SK-N-SH treated with all-trans-retinoic acid at 6 μM for 48 hours (cell line): ENCODE measurements at regions not wholly inside any gene's neighbourhood (a gene's known extent, or its start where the extent isn't known, plus 50 kb on each side); places are given as distances from the start of the nearest gene placed in this dataset.

ENCODE experiments used
- ATAC-seq: fragments of 200-7000 bp; cut with Tn5 transposase; 3 replicates; pipeline ENCODE4 v1.9.1; 2020; ENCODE audit warnings: mild to moderate bottlenecking, moderate library complexity
- ARNTL ChIP-seq: fragments of 450-650 bp; formaldehyde crosslinking; IDR thresholded peaks from 2 replicates; pipeline ENCODE4 v1.5.0; 2020; ENCODE audit warnings: low read depth, mild to moderate bottlenecking, moderate library complexity, borderline replicate concordance
- BACH2 ChIP-seq: fragments of 250-450 bp; sonication (Bioruptor Pico); IDR thresholded peaks from 2 replicates; pipeline ENCODE4 v1.9.0; 2021; ENCODE audit warnings: mild to moderate bottlenecking, borderline replicate concordance
- CSRNP3 ChIP-seq: fragments of 250-450 bp; sonication (Bioruptor Pico); IDR thresholded peaks from 2 replicates; pipeline ENCODE4 v1.5.1; 2021; ENCODE audit warnings: mild to moderate bottlenecking, moderate library complexity
- ESRRG ChIP-seq: fragments of 250-450 bp; sonication (Bioruptor Pico); IDR thresholded peaks from 2 replicates; pipeline ENCODE4 v1.6.1; 2021; ENCODE audit warnings: mild to moderate bottlenecking
- GLIS3 ChIP-seq: fragments of 250-450 bp; sonication (Bioruptor Pico); IDR thresholded peaks from 2 replicates; pipeline ENCODE4 v1.5.0; 2020; ENCODE audit warnings: mild to moderate bottlenecking, moderate library complexity
- ISL1 ChIP-seq: fragments of 250-450 bp; sonication (Bioruptor Pico); IDR thresholded peaks from 2 replicates; pipeline ENCODE4 v2.1.2; 2022; ENCODE audit warnings: mild to moderate bottlenecking, moderate library complexity
- PATZ1 ChIP-seq: fragments of 250-450 bp; sonication (Bioruptor Pico); IDR thresholded peaks from 2 replicates; pipeline ENCODE4 v1.8.0; 2020; ENCODE audit warnings: mild to moderate bottlenecking, moderate library complexity, borderline replicate concordance
- POU6F1 ChIP-seq: fragments of 250-450 bp; sonication (Bioruptor Pico); IDR thresholded peaks from 2 replicates; pipeline ENCODE4 v1.8.0; 2021; ENCODE audit warnings: low read depth, mild to moderate bottlenecking, moderate library complexity, borderline replicate concordance
- PPARA ChIP-seq: fragments of 250-450 bp; sonication (Bioruptor Pico); IDR thresholded peaks from 2 replicates; pipeline ENCODE4 v1.5.0; 2020; ENCODE audit warnings: mild to moderate bottlenecking, borderline replicate concordance
- RARB ChIP-seq: fragments of 250-450 bp; sonication (Bioruptor Pico); IDR thresholded peaks from 2 replicates; pipeline ENCODE4 v1.8.0; 2021; ENCODE audit warnings: mild to moderate bottlenecking, moderate library complexity
- SNAI2 ChIP-seq: fragments of 250-450 bp; sonication (Bioruptor Pico); IDR thresholded peaks from 2 replicates; pipeline ENCODE4 v1.5.0; 2020; ENCODE audit warnings: mild to moderate bottlenecking, moderate library complexity
- TCF4 ChIP-seq: fragments of 250-450 bp; sonication (Bioruptor Pico); IDR thresholded peaks from 2 replicates; pipeline ENCODE4 v1.8.0; 2021; ENCODE audit warnings: mild to moderate bottlenecking, moderate library complexity, borderline replicate concordance
- TOX ChIP-seq: fragments of 250-450 bp; sonication (Bioruptor Pico); IDR thresholded peaks from 2 replicates; pipeline ENCODE4 v1.8.0; 2021; ENCODE audit warnings: mild to moderate bottlenecking, moderate library complexity, borderline replicate concordance
- TSHZ2 ChIP-seq: fragments of 250-450 bp; sonication (Bioruptor Pico); IDR thresholded peaks from 2 replicates; pipeline ENCODE4 v1.5.0; 2020; ENCODE audit warnings: mild to moderate bottlenecking, moderate library complexity
- ZC3H10 ChIP-seq: fragments of 250-450 bp; sonication (Bioruptor Pico); IDR thresholded peaks from 2 replicates; pipeline ENCODE4 v1.5.1; 2021; ENCODE audit warnings: mild to moderate bottlenecking, moderate library complexity
- ZFP3 ChIP-seq: fragments of 250-450 bp; sonication (Bioruptor Pico); IDR thresholded peaks from 2 replicates; pipeline ENCODE4 v1.5.0; 2020; ENCODE audit warnings: mild to moderate bottlenecking, moderate library complexity
- ZFP30 ChIP-seq: fragments of 450-650 bp; formaldehyde crosslinking; IDR thresholded peaks from 2 replicates; pipeline ENCODE4 v1.5.0; 2022; ENCODE audit warnings: mild to moderate bottlenecking, moderate library complexity
- ZNF565 ChIP-seq: fragments of 450-650 bp; formaldehyde crosslinking; conservative IDR thresholded peaks from 2 replicates; pipeline ENCODE4 v1.5.0; 2020; ENCODE audit warnings: low read depth, mild to moderate bottlenecking, moderate library complexity
- ZNF70 ChIP-seq: fragments of 450-650 bp; formaldehyde crosslinking; IDR thresholded peaks from 2 replicates; pipeline ENCODE4 v1.5.0; 2020; ENCODE audit warnings: mild to moderate bottlenecking, moderate library complexity
- ZNF8 ChIP-seq: fragments of 450-650 bp; formaldehyde crosslinking; IDR thresholded peaks from 2 replicates; pipeline ENCODE4 v1.5.0; 2020; ENCODE audit warnings: mild to moderate bottlenecking, moderate library complexity

GRCh38 chr7:131221061-131221460 lies 106.6 kb upstream of the MKLN1 start:
- TF ChIP-seq SNAI2 (CRISPR knock-in tag) (no peak), RARB (no peak), BACH2 (CRISPR knock-in tag) (no peak), TCF4 (CRISPR knock-in tag) (no peak), ARNTL (CRISPR knock-in tag) (no peak), ZNF565 (CRISPR knock-in tag) (no peak), ESRRG (CRISPR knock-in tag) (no peak), ZNF8 (CRISPR knock-in tag) (no peak), ISL1 (CRISPR knock-in tag) (no peak), ZNF70 (no peak), ZFP30 (CRISPR knock-in tag) (no peak), PPARA (CRISPR knock-in tag) (no peak), TSHZ2 (CRISPR knock-in tag) (no peak), POU6F1 (CRISPR knock-in tag) (no peak), GLIS3 (no peak), ZFP3 (no peak), TOX (CRISPR knock-in tag) (no peak), PATZ1 (CRISPR knock-in tag) (no peak)
- no peak for ATAC-seq

GRCh38 chr7:131222171-131222570 lies 105.5 kb upstream of the MKLN1 start:
- no peak for ATAC-seq

More at GRCh38 chr7:131222171-131222570, 105.5 kb upstream of the MKLN1 start:
- TF ChIP-seq CSRNP3 (CRISPR knock-in tag), result no peak
- TF ChIP-seq ZFP30 (CRISPR knock-in tag), result no peak
- TF ChIP-seq ZC3H10 (CRISPR knock-in tag), result no peak
- TF ChIP-seq POU6F1 (CRISPR knock-in tag), result no peak
- TF ChIP-seq ISL1 (CRISPR knock-in tag), result no peak
- TF ChIP-seq ZNF8 (CRISPR knock-in tag), result no peak
- TF ChIP-seq ESRRG (CRISPR knock-in tag), result no peak
